Thoracic aorta (tissue), 2 donors: ENCODE measurements at regions not wholly inside any gene's neighbourhood (a gene's known extent, or its start where the extent isn't known, plus 50 kb on each side); places are given as distances from the start of the nearest gene placed in this dataset.
A peak's percentile ranks its signal among the peaks of the same experiment; 100 is the strongest.
"Not testable (repeated sequence)": the region's sequence is repeated elsewhere in the genome, so short reads cannot be mapped to it uniquely, and the experiment has no call there.

Experiments used
- ATAC-seq: fragments of 150-250 bp; one replicate; pipeline ENCODE4 v1.8.0; 2017; ENCODE audit warnings: low read depth; ENCODE audit not compliant: insufficient number of reproducible peaks, low FRiP score
- DNase-seq: peaks from one replicate; pipeline ENCODE4 v3.0.0-alpha.2; 2020; ENCODE audit warnings: low spot score
- H3K27ac ChIP-seq, 2 donors: fragments of 200-600 bp; sonication (generic); 1 replicate in 1 of 2; 2 replicates in 1 of 2; pipeline ENCODE4 v1.5.1; 2016; ENCODE audit warnings: mild to moderate bottlenecking in 2 of 2, moderate library complexity in 2 of 2
- H3K27me3 ChIP-seq: fragments of 200-600 bp; sonication (generic); replicated peaks from 2 replicates; pipeline ENCODE4 v1.6.0; 2016; ENCODE audit warnings: mild to moderate bottlenecking; ENCODE audit not compliant: insufficient read depth
- H3K36me3 ChIP-seq: fragments of 200-600 bp; sonication (generic); one replicate; pipeline ENCODE4 v1.5.1; 2016
- H3K4me1 ChIP-seq, 2 donors: fragments of 200-600 bp; sonication (generic); 1 replicate in 1 of 2; 2 replicates in 1 of 2; pipeline versions ENCODE4 v1.5.1 to v1.6.0; 2016; ENCODE audit warnings: low read depth in 2 of 2, mild to moderate bottlenecking in 1 of 2; ENCODE audit not compliant: control insufficient read depth in 1 of 2
- H3K4me3 ChIP-seq: fragments of 200-600 bp; sonication (generic); 2 replicates; pipeline ENCODE4 v1.5.1; 2016; ENCODE audit warnings: mild to moderate bottlenecking
- H3K9me3 ChIP-seq: fragments of 200-600 bp; sonication (generic); 2 replicates; pipeline ENCODE4 v1.5.1; 2016
- TF ChIP-seq, protein P1 (sequence below): fragments of 200-600 bp; sonication (generic); IDR thresholded peaks from one replicate; pipeline ENCODE4 v1.5.1; 2019; ENCODE audit warnings: antibody characterized with exemption

DNA sequence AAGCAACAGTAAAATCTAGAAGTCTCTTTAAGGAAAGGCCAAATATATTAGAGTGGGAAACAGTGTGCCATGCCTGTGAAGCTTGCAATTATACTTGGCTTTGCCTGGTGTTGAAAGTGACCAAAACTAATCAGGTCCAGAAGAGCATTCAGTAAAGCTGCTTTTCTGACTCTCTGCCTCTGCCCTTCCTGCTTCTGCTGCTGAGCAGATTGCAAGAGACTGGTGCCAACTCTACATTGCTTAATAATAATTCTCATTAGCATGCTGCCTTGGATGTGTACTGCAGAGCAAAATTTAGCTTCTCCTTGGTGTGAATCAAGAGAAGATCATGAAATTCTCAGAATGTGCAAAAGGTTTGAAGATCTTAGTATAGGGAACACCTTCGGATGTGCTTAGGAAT is 120.4 kb upstream of the RFX3 start:
- H3K36me3 ChIP-seq: no peaks in the 10 kb centered on the region
- H3K4me1 ChIP-seq: no peaks in the 10 kb centered on the region
- no peaks in the 10 kb centered on the region for H3K27me3 ChIP-seq
- H3K9me3 ChIP-seq: no peaks in the 10 kb centered on the region
- TF ChIP-seq, protein P1, sequence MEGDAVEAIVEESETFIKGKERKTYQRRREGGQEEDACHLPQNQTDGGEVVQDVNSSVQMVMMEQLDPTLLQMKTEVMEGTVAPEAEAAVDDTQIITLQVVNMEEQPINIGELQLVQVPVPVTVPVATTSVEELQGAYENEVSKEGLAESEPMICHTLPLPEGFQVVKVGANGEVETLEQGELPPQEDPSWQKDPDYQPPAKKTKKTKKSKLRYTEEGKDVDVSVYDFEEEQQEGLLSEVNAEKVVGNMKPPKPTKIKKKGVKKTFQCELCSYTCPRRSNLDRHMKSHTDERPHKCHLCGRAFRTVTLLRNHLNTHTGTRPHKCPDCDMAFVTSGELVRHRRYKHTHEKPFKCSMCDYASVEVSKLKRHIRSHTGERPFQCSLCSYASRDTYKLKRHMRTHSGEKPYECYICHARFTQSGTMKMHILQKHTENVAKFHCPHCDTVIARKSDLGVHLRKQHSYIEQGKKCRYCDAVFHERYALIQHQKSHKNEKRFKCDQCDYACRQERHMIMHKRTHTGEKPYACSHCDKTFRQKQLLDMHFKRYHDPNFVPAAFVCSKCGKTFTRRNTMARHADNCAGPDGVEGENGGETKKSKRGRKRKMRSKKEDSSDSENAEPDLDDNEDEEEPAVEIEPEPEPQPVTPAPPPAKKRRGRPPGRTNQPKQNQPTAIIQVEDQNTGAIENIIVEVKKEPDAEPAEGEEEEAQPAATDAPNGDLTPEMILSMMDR: no peak
- H3K4me3 ChIP-seq: no peak overlapping the region
- no peak for DNase-seq
- ATAC-seq: no peak
- H3K27ac ChIP-seq: no peak overlapping the region

GRCh38 chr9:3642075-3642474 is 116.3 kb upstream of the RFX3 start:
- not testable (repeated sequence) for H3K27me3 ChIP-seq, H3K9me3 ChIP-seq, H3K4me1 ChIP-seq, ATAC-seq, H3K27ac ChIP-seq, H3K36me3 ChIP-seq, DNase-seq, H3K4me3 ChIP-seq

DNA sequence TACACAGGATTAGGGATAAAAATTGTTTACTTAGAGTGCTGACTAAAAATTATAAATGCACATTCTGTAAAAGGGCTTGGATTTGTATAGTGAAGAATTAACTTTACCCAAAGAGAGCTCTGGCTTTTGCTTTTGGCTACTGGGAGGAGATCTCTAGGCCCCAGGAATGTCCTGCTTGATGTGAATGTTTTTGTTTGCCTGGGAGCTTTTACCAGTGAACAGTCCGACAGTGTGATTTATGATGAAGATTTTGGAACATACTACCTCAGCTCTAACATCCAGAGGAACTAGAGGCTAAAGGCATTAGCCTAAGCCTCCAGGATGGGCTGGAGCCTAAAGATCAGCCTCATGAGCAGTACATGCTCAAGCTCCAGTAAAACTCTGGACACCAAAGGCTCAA is 103.7 kb upstream of the RFX3 start:
- Histone ChIP-seq H3K9me3 (no peaks in the 10 kb centered on the region), H3K4me3 (no peak overlapping the region), H3K36me3 (no peaks in the 10 kb centered on the region), H3K27ac (no peak overlapping the region), H3K4me1 (peaks cover 8 to 29% of the 10 kb centered on the region in 2 donors), H3K27me3 (no peaks in the 10 kb centered on the region)
- no peak for ATAC-seq
- no peak for DNase-seq
- TF ChIP-seq, protein P1: no peak

GRCh38 chr9:3628239-3628638 is 102.4 kb upstream of the RFX3 start:
- peak; percentile 28 for ATAC-seq
- TF ChIP-seq, protein P1: no peak
- no peaks in the 10 kb centered on the region for H3K9me3 ChIP-seq
- no peak overlapping the region for H3K4me3 ChIP-seq
- H3K4me1 ChIP-seq: peaks cover 8 to 29% of the 10 kb centered on the region in 2 donors
- H3K27ac ChIP-seq: no peak overlapping the region
- no peaks in the 10 kb centered on the region for H3K27me3 ChIP-seq
- no peak for DNase-seq
- H3K36me3 ChIP-seq: no peaks in the 10 kb centered on the region

- no peaks in the 10 kb centered on the region for H3K36me3 ChIP-seq
- H3K27ac ChIP-seq: no peak overlapping the region
- ATAC-seq (no peak), DNase-seq (no peak)
- no peaks in the 10 kb centered on the region for H3K27me3 ChIP-seq
- H3K4me1 ChIP-seq: no peaks in the 10 kb centered on the region
- no peaks in the 10 kb centered on the region for H3K9me3 ChIP-seq
- TF ChIP-seq, protein P1: no peak
- no peak overlapping the region for H3K4me3 ChIP-seq
Measured at GRCh38 chr9:3608011-3608410, 82.2 kb upstream of the RFX3 start.

- TF ChIP-seq, protein P1: no peak
- H3K4me1 ChIP-seq: no peaks in the 10 kb centered on the region
- no peak overlapping the region for H3K4me3 ChIP-seq
- no peak for DNase-seq
- H3K27ac ChIP-seq: no peak overlapping the region
- ATAC-seq: no peak
- H3K27me3 ChIP-seq: no peaks in the 10 kb centered on the region
- H3K36me3 ChIP-seq: no peaks in the 10 kb centered on the region
- no peaks in the 10 kb centered on the region for H3K9me3 ChIP-seq
Measured at GRCh38 chr9:3600672-3601071, 74.9 kb upstream of the RFX3 start.
